Nephron progenitor cell (in vitro differentiated cells): ENCODE measurements at regions not wholly inside any gene's neighbourhood (a gene's known extent, or its start where the extent isn't known, plus 50 kb on each side); places are given as distances from the start of the nearest gene placed in this dataset.
A peak's percentile ranks its signal among the peaks of the same experiment; 100 is the strongest.

Experiments
- DNase-seq: peaks from one replicate; pipeline ENCODE4 v3.0.0; 2021
- H3K27ac Mint-ChIP-seq: 2 replicates; pipeline ENCODE4 v1.8.0; 2021; ENCODE audit warnings: mild to moderate bottlenecking, moderate library complexity, mixed read lengths
- H3K27me3 Mint-ChIP-seq: 2 replicates; pipeline ENCODE4 v1.8.0; 2021; ENCODE audit warnings: mild to moderate bottlenecking, low read depth, mixed read lengths; ENCODE audit not compliant: poor library complexity
- H3K36me3 Mint-ChIP-seq: 2 replicates; pipeline ENCODE4 v1.8.0; 2021; ENCODE audit warnings: low read depth, mixed read lengths
- H3K4me1 Mint-ChIP-seq: 2 replicates; pipeline ENCODE4 v1.8.0; 2021; ENCODE audit warnings: mixed read lengths
- H3K4me3 Mint-ChIP-seq: 2 replicates; pipeline ENCODE4 v1.8.0; 2021; ENCODE audit warnings: mild to moderate bottlenecking, moderate library complexity, mixed read lengths
- H3K9me3 Mint-ChIP-seq: 2 replicates; pipeline ENCODE4 v1.8.0; 2021; ENCODE audit warnings: mild to moderate bottlenecking, moderate library complexity, mixed read lengths
- TF ChIP-seq, protein P1 (sequence below): fragments of 200-600 bp; sonication (generic); IDR thresholded peaks from 2 replicates; pipeline ENCODE4 v1.5.0; 2021; ENCODE audit warnings: antibody characterized with exemption

DNA sequence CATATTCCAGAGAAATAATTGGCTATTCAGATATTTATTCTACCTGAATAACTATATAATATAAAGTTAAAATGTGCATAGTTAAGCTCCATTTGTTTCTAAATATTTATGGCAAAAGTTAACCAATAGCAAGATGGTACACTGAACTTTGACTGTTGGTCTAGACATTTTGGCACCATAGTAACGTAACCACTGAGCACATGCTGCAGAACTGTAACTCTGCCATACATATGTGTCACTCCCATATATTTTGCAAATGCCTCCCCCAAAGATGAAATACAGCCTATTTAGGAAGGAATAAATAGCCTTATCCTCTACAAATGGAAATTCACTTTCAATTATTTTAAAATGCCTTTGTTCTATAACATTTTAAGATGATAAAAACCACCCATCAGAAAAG lies 424.9 kb downstream of the CENPC start:
- Mint-ChIP-seq H3K9me3 (peaks cover 8% of the 10 kb centered on the region), H3K4me1 (no peaks in the 10 kb centered on the region), H3K27ac (no peak overlapping the region)

DNA sequence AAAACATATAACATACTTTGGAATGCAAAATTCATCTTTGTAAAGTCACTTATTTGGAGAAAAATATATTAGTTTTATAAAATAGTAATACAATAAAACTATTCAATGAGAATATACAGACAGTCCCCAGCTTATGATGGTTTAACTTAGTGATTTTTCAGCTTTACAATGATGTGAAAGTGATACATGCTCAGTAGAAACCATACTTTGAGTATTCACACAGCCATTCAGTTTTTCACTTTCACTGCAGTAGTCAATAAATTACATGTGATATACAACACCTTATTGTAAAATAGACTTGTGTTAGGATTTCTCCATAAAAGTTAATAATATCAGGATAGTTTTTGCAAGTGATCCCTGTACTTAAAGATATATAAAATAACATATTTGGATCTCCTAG lies 436.0 kb downstream of the CENPC start:
- H3K9me3 Mint-ChIP-seq = no peaks in the 10 kb centered on the region
- no peak overlapping the region for H3K4me3 Mint-ChIP-seq
- no peak for DNase-seq
- H3K36me3 Mint-ChIP-seq = no peaks in the 10 kb centered on the region
- H3K4me1 Mint-ChIP-seq = peaks cover 24% of the 10 kb centered on the region
- no peak overlapping the region for H3K27ac Mint-ChIP-seq
- TF ChIP-seq, protein P1, sequence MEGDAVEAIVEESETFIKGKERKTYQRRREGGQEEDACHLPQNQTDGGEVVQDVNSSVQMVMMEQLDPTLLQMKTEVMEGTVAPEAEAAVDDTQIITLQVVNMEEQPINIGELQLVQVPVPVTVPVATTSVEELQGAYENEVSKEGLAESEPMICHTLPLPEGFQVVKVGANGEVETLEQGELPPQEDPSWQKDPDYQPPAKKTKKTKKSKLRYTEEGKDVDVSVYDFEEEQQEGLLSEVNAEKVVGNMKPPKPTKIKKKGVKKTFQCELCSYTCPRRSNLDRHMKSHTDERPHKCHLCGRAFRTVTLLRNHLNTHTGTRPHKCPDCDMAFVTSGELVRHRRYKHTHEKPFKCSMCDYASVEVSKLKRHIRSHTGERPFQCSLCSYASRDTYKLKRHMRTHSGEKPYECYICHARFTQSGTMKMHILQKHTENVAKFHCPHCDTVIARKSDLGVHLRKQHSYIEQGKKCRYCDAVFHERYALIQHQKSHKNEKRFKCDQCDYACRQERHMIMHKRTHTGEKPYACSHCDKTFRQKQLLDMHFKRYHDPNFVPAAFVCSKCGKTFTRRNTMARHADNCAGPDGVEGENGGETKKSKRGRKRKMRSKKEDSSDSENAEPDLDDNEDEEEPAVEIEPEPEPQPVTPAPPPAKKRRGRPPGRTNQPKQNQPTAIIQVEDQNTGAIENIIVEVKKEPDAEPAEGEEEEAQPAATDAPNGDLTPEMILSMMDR = no peak
- H3K27me3 Mint-ChIP-seq = peaks cover 10% of the 10 kb centered on the region

More for the DNA sequence above, 424.9 kb downstream of the CENPC start:
- TF ChIP-seq, protein P1 = no peak
- Mint-ChIP-seq H3K36me3 (no peaks in the 10 kb centered on the region), H3K27me3 (no peaks in the 10 kb centered on the region), H3K4me3 (no peak overlapping the region)
- DNase-seq = no peak

DNA sequence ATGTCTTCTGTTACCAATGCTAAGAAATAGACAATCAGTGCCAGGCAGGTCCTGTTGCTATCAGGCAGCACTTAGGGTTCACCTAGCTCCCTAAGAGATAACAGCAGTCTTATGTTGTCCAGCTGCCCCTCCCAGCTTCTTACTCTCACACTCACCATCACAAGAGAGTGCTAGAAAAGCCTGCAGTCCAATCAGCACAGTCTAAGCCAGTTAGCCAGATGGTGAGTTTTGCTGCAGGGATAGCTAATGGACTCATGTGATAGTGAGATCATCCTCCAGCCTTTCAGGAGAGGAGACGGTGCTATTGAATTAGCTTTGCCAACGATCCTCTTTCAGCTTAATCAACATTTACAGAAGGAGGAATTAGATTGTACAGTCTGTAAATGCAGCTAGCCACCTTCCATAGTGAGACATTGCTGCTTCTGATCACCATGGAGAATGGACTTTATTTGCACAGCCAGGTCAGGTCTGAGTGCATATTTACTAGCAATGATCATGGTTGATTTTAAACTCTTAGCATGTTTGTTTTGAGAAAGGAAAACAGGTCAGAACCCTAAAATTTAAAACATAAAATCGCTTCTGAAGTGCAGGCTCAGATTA lies 438.3 kb downstream of the CENPC start:
- Mint-ChIP-seq H3K4me1 (peaks cover 32% of the 10 kb centered on the region), H3K4me3 (no peak overlapping the region), H3K36me3 (no peaks in the 10 kb centered on the region), H3K27me3 (peaks cover 6% of the 10 kb centered on the region), H3K27ac (no peak overlapping the region), H3K9me3 (no peaks in the 10 kb centered on the region)
- no peak for DNase-seq
- TF ChIP-seq, protein P1 = no peak

DNA sequence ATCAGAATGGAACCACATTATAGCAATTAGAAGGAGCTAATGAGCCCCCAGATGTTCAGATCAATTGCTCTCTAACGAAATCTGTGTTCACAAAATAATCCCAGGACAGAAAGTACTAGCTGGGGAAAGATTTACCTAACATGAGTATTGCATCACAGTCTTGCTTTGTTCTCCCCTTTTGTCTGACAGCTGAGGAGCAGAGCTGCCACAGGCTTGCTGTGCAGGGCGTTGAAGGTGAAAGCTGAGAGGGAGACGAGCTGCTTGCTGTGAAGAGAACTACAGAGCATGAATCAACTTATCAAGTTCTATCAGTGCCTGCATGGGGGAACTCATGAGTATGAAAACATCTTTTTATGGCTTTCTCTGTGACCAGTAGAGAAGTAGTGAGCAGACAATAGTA lies 441.2 kb downstream of the CENPC start:
- Mint-ChIP-seq H3K27ac (peak overlapping the region; percentile 31), H3K9me3 (no peaks in the 10 kb centered on the region), H3K36me3 (no peaks in the 10 kb centered on the region), H3K4me1 (peaks cover 32% of the 10 kb centered on the region), H3K4me3 (no peak overlapping the region), H3K27me3 (no peaks in the 10 kb centered on the region)
- no peak for DNase-seq
- TF ChIP-seq, protein P1 = no peak

DNA sequence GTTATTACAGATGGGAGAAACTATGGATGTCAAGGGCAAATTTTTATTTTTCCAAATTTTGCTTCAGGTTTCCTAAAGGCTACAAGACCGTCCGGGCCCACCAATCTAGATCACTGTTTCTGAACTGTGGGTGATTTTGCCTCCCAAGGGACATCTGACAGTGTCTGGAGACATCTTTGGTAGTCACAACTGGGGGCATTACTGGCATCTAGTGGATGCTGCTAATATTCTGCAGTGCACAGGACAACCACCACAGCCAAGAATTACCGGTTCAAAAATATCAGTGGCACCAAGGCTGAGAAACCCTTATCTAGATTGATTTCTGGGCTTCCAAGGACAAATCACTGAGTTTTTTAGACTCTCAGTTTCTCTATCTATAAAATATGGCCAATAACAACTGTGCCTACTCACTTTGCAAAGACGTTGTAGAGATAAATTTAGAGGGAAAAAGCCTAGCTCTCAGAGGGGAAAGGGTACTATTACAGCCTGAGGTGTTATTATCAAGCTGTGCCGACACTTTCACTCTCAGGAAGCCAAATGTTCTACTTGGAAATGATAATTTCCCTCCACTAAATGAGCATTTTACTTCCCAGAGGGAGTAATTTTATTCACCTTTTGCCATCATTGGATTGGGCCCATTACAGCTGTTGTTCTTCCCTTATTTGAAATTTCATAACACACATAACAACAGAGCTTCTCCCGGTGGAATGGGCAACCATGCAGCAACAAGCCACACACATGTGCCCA lies 442.1 kb downstream of the CENPC start:
- DNase-seq = no peak
- TF ChIP-seq, protein P1 = no peak
- H3K27me3 Mint-ChIP-seq = no peaks in the 10 kb centered on the region
- no peaks in the 10 kb centered on the region for H3K36me3 Mint-ChIP-seq
- H3K4me3 Mint-ChIP-seq = no peak overlapping the region
- peaks cover 32% of the 10 kb centered on the region for H3K4me1 Mint-ChIP-seq
- H3K9me3 Mint-ChIP-seq = no peaks in the 10 kb centered on the region
- no peak overlapping the region for H3K27ac Mint-ChIP-seq

DNA sequence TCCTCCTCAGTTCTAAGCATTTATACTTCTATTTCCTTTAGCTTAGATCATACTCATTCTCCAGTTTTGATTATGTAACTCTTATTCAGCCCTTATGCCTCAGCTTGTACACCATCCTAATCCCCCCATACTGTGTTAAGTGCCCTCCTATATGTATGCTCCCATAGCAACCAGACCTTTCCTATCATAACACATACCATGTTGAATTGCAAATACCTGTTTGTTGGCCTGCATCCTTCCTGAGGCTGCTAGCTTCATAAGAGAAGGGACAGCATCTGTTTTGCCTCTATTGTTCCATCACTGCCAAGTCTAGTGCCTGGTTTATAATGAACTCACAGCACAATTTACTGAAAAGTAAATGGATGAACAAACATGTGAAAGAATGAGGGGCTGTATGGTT lies 443.7 kb downstream of the CENPC start:
- H3K27ac Mint-ChIP-seq = no peak overlapping the region
- no peak overlapping the region for H3K4me3 Mint-ChIP-seq
- no peaks in the 10 kb centered on the region for H3K36me3 Mint-ChIP-seq
- H3K9me3 Mint-ChIP-seq = no peaks in the 10 kb centered on the region
- H3K27me3 Mint-ChIP-seq = no peaks in the 10 kb centered on the region
- TF ChIP-seq, protein P1 = no peak
- H3K4me1 Mint-ChIP-seq = peaks cover 23% of the 10 kb centered on the region
- no peak for DNase-seq
